ENCODE measurements at regions not wholly inside any gene's neighbourhood (a gene's known extent, or its start where the extent isn't known, plus 50 kb on each side); places are given as distances from the start of the nearest gene placed in this dataset.

- TF ChIP-seq CTCF (IDR thresholded peaks at IDR 0.05) (no peak), ZFX (IDR thresholded peaks at IDR 0.05; ENCODE audit: borderline replicate concordance) (no peak)
Observed at GRCh38 chr7:8822595-8822994, 389.2 kb downstream of the NXPH1 start.
